ENCODE measurements at regions not wholly inside any gene's neighbourhood (a gene's known extent, or its start where the extent isn't known, plus 50 kb on each side); places are given as distances from the start of the nearest gene placed in this dataset.

DNA sequence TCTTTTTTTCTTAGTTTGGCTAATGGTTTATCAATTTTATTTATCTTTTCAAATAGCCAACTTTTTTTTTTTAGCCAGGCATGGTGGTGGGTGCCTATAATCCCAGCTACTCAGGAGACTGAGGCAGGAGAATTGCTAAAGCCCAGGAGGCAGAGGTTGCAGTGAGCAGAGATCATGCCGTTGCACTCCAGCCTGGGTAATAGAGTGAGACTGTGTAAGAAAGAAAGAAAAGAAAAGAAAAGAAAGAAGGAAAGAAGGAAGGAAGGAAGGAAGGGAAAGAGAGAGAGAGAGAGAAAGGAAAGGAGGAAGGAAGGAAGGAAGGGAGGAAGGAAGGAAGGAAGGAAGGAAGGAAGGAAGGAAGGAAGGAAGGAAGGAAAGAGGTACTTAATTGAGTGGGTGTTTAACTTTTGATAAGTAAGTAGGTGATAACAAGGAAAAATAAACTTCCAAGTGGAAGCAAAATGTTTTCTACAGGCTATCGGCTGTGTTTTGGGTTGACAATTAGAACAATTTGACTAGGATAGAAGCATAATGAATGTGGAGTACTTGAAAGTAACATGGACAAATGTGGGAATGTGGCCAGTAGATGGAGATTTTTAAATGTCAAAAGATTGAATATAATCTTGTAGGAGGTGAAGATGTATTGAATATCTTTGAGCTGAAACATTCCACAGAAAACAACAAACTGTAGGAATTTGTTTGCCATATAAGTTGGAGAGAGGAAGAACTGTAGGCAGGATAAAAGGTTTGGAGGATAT, 62.8 kb upstream of the MYO16 start:
- TF ChIP-seq CTCF (IDR thresholded peaks at IDR 0.05; ENCODE audit: insufficient read depth, low read depth, low read length, missing control alignments), result no peak
- no peak for DNase-seq (ENCODE audit: low read depth)
- H3K4me3 ChIP-seq (ENCODE audit: low read length), result no peak overlapping the region

GRCh38 chr13:108572782-108573211, 56.6 kb upstream of the MYO16 start:
- no peak for TF ChIP-seq CTCF (IDR thresholded peaks at IDR 0.05; ENCODE audit: insufficient read depth, low read depth, low read length, missing control alignments)
- H3K4me3 ChIP-seq (ENCODE audit: low read length), result no peak overlapping the region
- DNase-seq (ENCODE audit: low read depth), result peak; percentile 53

GRCh38 chr13:108573455-108573854, 56.0 kb upstream of the MYO16 start:
- no peak overlapping the region for H3K4me3 ChIP-seq (ENCODE audit: low read length)
- TF ChIP-seq CTCF (IDR thresholded peaks at IDR 0.05; ENCODE audit: insufficient read depth, low read depth, low read length, missing control alignments), result no peak
- no peak for DNase-seq (ENCODE audit: low read depth)

- DNase-seq (ENCODE audit: low read depth), result no peak
- no peak for TF ChIP-seq CTCF (IDR thresholded peaks at IDR 0.05; ENCODE audit: insufficient read depth, low read depth, low read length, missing control alignments)
- no peak overlapping the region for H3K4me3 ChIP-seq (ENCODE audit: low read length)
Observed at GRCh38 chr13:108574856-108575255, 54.6 kb upstream of the MYO16 start.

GRCh38 chr13:108575430-108575829, 54.0 kb upstream of the MYO16 start:
- no peak for TF ChIP-seq CTCF (IDR thresholded peaks at IDR 0.05; ENCODE audit: insufficient read depth, low read depth, low read length, missing control alignments)
- DNase-seq (ENCODE audit: low read depth), result no peak
- no peak overlapping the region for H3K4me3 ChIP-seq (ENCODE audit: low read length)
